LNCAP (cell line): ENCODE measurements at regions not wholly inside any gene's neighbourhood (a gene's known extent, or its start where the extent isn't known, plus 50 kb on each side); places are given as distances from the start of the nearest gene placed in this dataset.

Experiments used
- TF ChIP-seq, protein P1 (sequence below): fragments of 450-650 bp; IDR thresholded peaks from 2 replicates; pipeline ENCODE4 v1.5.1; 2017; ENCODE audit warnings: mild to moderate bottlenecking

DNA sequence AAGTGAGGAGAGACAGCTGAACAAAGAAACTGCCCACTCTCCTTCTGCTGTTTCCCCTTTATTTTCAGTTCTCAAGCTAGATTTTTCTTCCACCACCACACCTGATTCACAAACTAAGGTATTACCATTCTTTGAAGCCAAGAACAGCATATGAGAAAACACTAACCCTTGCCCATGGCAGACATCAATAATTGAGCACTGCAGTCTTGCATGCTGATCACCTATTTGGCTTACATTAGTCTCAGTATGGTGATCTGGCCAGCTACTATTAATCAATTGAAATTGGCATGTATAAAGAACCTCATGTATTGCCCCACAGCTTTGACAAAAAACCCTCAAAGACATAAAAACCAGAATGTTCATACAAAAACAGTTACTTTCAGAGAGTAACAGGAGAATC, 166.3 kb downstream of the SAMD5 start:
- TF ChIP-seq, protein P1, sequence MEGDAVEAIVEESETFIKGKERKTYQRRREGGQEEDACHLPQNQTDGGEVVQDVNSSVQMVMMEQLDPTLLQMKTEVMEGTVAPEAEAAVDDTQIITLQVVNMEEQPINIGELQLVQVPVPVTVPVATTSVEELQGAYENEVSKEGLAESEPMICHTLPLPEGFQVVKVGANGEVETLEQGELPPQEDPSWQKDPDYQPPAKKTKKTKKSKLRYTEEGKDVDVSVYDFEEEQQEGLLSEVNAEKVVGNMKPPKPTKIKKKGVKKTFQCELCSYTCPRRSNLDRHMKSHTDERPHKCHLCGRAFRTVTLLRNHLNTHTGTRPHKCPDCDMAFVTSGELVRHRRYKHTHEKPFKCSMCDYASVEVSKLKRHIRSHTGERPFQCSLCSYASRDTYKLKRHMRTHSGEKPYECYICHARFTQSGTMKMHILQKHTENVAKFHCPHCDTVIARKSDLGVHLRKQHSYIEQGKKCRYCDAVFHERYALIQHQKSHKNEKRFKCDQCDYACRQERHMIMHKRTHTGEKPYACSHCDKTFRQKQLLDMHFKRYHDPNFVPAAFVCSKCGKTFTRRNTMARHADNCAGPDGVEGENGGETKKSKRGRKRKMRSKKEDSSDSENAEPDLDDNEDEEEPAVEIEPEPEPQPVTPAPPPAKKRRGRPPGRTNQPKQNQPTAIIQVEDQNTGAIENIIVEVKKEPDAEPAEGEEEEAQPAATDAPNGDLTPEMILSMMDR: no peak

DNA sequence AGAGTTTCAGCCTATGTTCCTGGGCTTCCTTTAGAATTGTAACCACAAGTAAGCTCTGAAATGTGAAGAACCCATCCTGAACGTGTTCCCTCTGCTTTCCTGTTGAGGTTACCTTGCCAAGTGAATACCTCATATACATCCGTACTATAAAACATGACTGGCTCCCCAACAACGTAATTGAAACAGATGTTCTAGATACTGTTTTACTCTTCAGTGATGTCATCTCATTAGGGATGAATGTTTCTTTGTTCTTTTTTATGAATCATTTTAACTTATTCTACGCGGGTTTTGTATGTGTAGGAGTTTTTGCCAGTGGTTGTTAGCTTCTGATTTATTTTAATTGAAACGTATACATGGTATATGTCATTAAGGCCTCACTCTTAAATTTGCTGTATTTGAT, 166.8 kb downstream of the SAMD5 start:
- TF ChIP-seq, protein P1: no peak

DNA sequence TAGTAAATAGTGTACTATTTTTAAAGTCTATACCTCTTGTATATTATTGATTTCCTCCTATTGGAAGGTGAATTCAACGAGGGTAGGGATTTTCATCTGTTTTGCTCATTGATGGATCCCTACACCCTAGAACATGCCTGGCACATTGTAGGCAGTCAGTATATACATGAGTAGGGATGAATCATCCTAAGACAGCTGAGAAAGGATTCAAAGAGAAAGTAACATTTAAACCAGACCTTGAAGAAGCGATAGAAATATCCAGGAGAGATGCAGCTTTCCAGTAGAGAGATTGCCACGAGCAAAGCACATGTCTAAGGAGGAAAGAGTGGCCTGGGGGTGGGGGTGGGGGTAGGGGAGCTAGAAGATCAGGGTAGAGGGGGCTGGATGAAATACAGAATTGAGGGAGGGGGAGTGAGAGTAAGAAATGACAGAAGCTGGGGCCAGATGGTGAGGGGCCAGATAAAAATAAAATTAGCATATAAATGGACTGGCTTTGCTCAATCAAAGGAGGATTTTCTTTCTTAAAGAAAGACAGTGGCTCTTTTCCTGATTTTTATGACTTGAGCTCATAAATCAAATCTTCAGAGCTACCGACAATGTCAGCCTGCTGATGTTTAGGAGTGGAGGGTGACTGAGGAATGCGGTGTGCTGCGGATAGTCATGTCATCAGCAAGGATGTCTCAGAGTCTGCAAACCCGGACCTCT, 168.2 kb downstream of the SAMD5 start:
- TF ChIP-seq, protein P1: no peak

DNA sequence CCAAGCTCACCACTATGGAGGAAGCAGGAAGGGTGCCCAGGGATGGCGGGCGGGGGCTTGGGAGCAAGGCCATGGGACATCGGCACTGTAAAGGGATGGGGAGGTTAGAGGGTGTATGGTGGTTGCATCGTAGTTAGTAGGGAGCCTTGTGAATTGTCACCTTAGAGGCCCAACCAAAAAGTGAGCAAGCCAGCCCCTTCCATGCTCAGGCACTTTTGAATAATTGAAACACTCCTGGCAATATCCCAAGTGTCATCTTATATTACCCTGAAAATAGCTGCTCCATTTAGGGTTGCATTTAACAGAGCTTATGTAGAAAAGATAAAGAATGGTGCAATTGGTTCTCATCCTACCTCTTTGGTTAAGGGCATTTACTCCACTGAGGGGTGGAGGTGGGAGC, 169.2 kb downstream of the SAMD5 start:
- TF ChIP-seq, protein P1: no peak

DNA sequence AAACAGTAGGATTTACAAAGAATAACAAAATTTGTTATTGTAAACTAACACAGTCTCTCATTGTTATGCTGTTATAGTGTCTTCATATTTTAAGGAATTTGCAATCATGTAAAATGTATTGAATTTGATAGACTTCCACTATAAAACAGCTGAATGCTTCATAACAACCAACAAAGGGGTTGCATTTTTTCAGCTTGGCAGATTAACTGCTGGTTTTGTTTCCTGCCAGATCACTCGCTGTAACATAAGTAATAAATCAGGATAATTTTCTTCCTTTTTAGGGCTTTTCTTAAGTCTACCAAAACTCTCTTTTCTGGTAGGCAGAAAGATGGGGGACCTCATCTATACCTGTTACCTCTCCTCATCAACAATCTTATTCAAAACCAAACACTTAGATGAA, 169.8 kb downstream of the SAMD5 start:
- TF ChIP-seq, protein P1: no peak

DNA sequence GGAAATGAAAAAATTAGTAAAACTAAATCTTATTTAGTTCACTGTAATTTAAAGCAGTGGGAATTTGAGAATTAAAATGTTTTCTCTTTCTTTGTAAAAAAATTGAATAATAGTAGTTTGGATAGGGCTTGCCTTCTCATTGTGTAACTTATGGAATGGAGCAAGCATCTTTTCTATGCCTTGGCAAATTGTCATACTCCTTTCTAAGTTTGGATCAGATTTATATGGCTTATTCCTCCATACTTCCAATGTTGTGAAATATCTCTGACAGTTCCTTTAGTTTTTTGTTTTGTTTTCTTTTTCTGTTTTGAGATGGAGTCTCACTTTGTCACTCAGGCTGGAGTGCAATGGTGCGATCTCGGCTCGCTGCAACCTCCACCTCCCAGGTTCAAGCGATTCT, 176.4 kb downstream of the SAMD5 start:
- TF ChIP-seq, protein P1: no peak

DNA sequence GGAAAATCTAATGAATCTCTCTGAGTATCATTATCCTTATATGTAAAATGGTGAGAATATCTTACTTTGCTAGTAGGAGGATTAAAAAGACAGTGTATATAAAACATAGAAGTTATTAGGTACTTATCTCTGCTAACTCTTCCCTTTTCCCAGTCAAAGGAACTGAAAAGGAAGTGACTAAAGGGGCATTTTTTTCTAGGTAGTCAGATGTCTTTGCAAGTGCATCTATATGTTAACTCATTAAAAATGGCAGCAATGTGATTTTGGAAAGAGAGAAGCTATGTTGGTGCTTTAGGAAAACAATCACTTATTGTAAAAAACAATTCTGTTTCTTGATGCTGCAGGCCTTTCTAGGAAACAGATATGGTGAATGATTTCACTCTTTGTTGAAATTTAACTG, 180.9 kb downstream of the SAMD5 start:
- TF ChIP-seq, protein P1: no peak

DNA sequence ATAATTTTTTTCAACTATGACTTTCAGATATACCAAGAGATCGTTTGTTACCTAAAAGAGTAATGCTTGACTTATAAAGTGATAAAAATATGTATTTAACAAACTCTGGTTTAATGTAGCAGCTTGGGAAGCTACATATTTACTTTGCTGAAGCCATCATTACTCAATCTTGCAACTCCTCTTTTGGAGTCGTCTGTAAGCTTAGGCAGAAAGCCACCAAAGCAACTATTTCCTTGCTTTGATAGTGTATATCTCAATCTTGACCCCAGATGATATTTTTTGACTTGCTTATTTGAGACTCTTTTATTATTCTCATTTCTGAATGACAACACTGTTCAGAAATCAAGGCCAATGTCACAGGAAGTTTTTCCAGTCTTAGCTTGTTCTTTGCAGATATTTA, 183.0 kb downstream of the SAMD5 start:
- TF ChIP-seq, protein P1: no peak
